Tibial artery (tissue), 4 donors: ENCODE measurements at regions not wholly inside any gene's neighbourhood (a gene's known extent, or its start where the extent isn't known, plus 50 kb on each side); places are given as distances from the start of the nearest gene placed in this dataset.

Experiments used
- DNase-seq, 2 donors: peaks; one replicate each; pipeline ENCODE4 v3.0.0-alpha.2; 2019
- H3K27ac ChIP-seq, 2 donors: fragments of 200-600 bp; sonication (generic) in 1 of 2; 1 replicate in 1 of 2; 2 replicates in 1 of 2; pipeline ENCODE4 v1.5.1; 2018 to 2019; ENCODE audit warnings: mild to moderate bottlenecking in 1 of 2
- H3K27me3 ChIP-seq, 2 donors: fragments of 200-600 bp; sonication (generic) in 1 of 2; one replicate each; pipeline versions ENCODE4 v1.5.1 to v1.6.0; 2016 to 2019
- H3K36me3 ChIP-seq, 3 donors: fragments of 200-600 bp; sonication (generic) in 2 of 3; one replicate each; pipeline ENCODE4 v1.5.1; 2016 to 2019; ENCODE audit warnings: mild to moderate bottlenecking in 2 of 3
- H3K4me1 ChIP-seq, 4 donors: fragments of 200-600 bp; sonication (generic) in 2 of 4; 1 replicate in 3 of 4; 2 replicates in 1 of 4; pipeline ENCODE4 v1.5.1; 2016 to 2019
- H3K4me3 ChIP-seq, 2 donors: fragments of 200-600 bp; sonication (generic) in 1 of 2; 1 replicate in 1 of 2; 2 replicates in 1 of 2; pipeline ENCODE4 v1.5.1; 2018 to 2019; ENCODE audit warnings: mild to moderate bottlenecking in 2 of 2
- H3K9me3 ChIP-seq, 3 donors: fragments of 200-600 bp; sonication (generic) in 1 of 3; one replicate each; pipeline ENCODE4 v1.5.1; 2016 to 2019
- intact Hi-C: fragments of 100-400 bp; cut with DNase I; formaldehyde crosslinking; loops from one replicate; pipeline ENCODE4 v1.15.0; 2023; ENCODE audit warnings: low total_unique reads
- TF ChIP-seq, protein P1 (sequence below), 2 experiments: fragments of 200-600 bp in 1 of 2; fragments of 450-650 bp in 1 of 2; IDR thresholded peaks; one replicate each; pipeline ENCODE4 v1.5.1; 2017 to 2019; ENCODE audit warnings: antibody characterized with exemption in 2 of 2, mild to moderate bottlenecking in 1 of 2, moderate library complexity in 1 of 2

DNA sequence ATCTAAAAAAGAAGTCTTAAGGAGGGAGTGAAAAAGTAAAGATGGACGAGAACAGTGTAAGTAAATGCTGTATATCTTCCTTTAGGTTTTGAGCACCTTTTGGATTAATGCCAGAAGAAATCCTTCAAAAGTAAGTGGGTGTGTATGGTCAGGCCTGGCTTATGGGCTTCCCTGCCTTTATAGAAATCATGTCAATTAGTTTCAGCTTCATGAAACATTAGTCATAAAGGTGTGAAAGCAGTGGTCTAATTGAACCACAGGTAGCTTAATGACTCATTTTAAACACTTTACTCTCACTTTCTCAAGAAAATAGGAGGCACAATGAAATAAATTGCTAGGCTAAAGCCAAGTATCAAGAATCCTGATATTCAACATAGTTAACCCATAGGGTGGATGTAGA lies 467.4 kb upstream of the DPPA4 start:
- no peaks in the 10 kb centered on the region for H3K4me1 ChIP-seq
- DNase-seq, result no peak
- no peaks in the 10 kb centered on the region for H3K27me3 ChIP-seq
- TF ChIP-seq, protein P1, sequence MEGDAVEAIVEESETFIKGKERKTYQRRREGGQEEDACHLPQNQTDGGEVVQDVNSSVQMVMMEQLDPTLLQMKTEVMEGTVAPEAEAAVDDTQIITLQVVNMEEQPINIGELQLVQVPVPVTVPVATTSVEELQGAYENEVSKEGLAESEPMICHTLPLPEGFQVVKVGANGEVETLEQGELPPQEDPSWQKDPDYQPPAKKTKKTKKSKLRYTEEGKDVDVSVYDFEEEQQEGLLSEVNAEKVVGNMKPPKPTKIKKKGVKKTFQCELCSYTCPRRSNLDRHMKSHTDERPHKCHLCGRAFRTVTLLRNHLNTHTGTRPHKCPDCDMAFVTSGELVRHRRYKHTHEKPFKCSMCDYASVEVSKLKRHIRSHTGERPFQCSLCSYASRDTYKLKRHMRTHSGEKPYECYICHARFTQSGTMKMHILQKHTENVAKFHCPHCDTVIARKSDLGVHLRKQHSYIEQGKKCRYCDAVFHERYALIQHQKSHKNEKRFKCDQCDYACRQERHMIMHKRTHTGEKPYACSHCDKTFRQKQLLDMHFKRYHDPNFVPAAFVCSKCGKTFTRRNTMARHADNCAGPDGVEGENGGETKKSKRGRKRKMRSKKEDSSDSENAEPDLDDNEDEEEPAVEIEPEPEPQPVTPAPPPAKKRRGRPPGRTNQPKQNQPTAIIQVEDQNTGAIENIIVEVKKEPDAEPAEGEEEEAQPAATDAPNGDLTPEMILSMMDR (IDR thresholded peaks at IDR 0.05), result no peak
- H3K4me3 ChIP-seq, result no peak overlapping the region
- intact Hi-C loops, result no loop called here
- H3K9me3 ChIP-seq, result peaks cover 0 to 8% (median 0%) of the 10 kb centered on the region in 3 donors
- no peak overlapping the region for H3K27ac ChIP-seq
- H3K36me3 ChIP-seq, result no peaks in the 10 kb centered on the region

DNA sequence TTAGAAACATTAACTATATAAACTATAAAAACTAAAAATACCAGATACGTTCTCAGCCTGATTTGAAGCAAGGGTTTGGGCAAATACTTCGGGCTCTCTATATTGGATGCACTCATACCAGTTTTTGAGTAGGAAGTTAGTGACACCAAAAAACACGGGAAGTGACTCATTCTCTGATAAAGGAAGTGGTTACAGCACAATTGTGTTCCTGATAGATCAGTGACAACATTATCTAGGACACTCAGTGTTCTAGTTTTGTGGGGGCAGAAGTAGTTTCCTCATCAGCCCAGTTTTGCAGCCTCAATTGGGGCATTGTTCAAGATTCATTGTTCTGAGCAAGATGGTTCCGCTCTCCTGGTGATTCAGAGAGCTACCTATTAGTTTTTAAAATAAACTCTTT lies 469.6 kb upstream of the DPPA4 start:
- H3K9me3 ChIP-seq, result no peaks in the 10 kb centered on the region
- TF ChIP-seq, protein P1 (IDR thresholded peaks at IDR 0.05), result no peak
- no peak overlapping the region for H3K4me3 ChIP-seq
- H3K4me1 ChIP-seq, result no peaks in the 10 kb centered on the region
- intact Hi-C loops, result no loop called here
- no peak for DNase-seq
- H3K36me3 ChIP-seq, result no peaks in the 10 kb centered on the region
- no peak overlapping the region for H3K27ac ChIP-seq
- H3K27me3 ChIP-seq, result no peaks in the 10 kb centered on the region

DNA sequence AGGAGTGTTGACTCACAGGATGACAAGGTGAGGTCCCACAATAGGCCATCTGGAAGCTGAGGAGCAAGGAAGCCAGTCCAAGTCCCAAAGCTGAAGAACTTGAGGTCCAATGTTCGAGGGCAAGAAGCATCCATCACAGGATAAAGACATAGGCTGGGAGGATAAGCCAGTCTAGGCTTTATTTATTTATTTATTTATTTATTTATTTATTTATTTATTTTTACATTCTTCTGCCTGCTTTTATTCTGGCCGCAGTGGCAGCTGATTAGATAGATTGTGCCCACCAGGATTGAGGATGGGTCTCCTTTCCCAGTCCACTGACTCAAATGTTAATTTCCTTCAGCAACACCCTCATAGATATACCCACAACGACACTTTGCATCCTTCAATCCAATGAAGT lies 472.2 kb upstream of the DPPA4 start:
- TF ChIP-seq, protein P1 (IDR thresholded peaks at IDR 0.05), result no peak
- Histone ChIP-seq H3K36me3 (no peaks in the 10 kb centered on the region), H3K4me3 (no peak overlapping the region), H3K27ac (no peak overlapping the region), H3K27me3 (no peaks in the 10 kb centered on the region), H3K4me1 (no peaks in the 10 kb centered on the region), H3K9me3 (no peaks in the 10 kb centered on the region)
- DNase-seq, result no peak
- intact Hi-C loops, result no loop called here

DNA sequence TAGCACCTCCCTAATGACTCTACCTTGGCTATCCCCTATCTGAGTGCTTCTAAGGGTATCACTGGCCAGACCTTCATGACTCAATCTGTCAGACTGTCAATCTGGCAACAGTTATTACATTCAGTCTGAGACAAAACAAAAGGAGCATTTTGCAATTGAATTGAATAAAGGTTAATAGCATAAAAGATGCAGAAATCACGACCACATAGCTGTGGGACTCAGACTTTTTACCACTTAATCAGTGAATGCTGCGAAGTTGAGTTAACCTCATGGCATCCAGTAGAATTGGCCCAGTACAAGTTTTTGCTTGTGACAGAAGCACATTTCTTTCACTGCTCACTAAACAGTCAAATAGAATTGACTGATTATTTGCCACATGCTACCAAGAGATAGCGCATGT lies 480.7 kb upstream of the DPPA4 start:
- intact Hi-C loops, result no loop called here
- no peaks in the 10 kb centered on the region for H3K27me3 ChIP-seq
- no peak overlapping the region for H3K27ac ChIP-seq
- H3K36me3 ChIP-seq, result no peaks in the 10 kb centered on the region
- no peaks in the 10 kb centered on the region for H3K9me3 ChIP-seq
- no peaks in the 10 kb centered on the region for H3K4me1 ChIP-seq
- H3K4me3 ChIP-seq, result no peak overlapping the region
- TF ChIP-seq, protein P1 (IDR thresholded peaks at IDR 0.05), result no peak
- no peak for DNase-seq

DNA sequence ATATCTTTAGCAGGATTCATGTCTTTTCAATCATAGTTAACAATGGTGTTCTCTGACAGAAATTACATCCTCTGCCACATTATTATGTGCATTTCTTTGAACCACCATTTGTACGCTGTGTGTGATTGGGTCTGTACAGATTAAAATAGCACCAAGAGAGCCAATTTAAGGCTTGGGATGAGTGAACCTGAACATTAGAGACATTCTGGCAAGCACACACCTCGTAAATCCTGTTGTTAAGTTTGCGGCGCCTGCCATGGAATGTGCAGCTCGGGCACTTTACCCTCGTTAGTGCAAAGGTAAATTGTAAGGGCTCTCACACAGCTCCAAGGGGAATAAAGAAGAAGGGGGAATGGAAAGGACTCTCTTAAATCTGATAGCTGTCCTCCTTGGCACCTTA lies 482.4 kb upstream of the DPPA4 start:
- H3K4me3 ChIP-seq, result no peak overlapping the region
- H3K27me3 ChIP-seq, result no peaks in the 10 kb centered on the region
- H3K9me3 ChIP-seq, result no peaks in the 10 kb centered on the region
- no peaks in the 10 kb centered on the region for H3K4me1 ChIP-seq
- no peaks in the 10 kb centered on the region for H3K36me3 ChIP-seq
- no peak overlapping the region for H3K27ac ChIP-seq
- no peak for DNase-seq
- intact Hi-C loops, result no loop called here
- TF ChIP-seq, protein P1 (IDR thresholded peaks at IDR 0.05), result no peak
